SU-DHL-6 (cell line): ENCODE measurements at regions not wholly inside any gene's neighbourhood (a gene's known extent, or its start where the extent isn't known, plus 50 kb on each side); places are given as distances from the start of the nearest gene placed in this dataset.

Experiments
- H2AFZ ChIP-seq: fragments of 200-600 bp; sonication (generic); 2 replicates; pipeline ENCODE4 v1.6.1; 2014; ENCODE audit warnings: low read depth, mild to moderate bottlenecking, moderate library complexity, mixed read lengths, antibody characterized with exemption, low read length; ENCODE audit not compliant: severe bottlenecking
- H3F3A ChIP-seq: fragments of 200-600 bp; shearing (Covaris generic); 2 replicates; pipeline ENCODE4 v1.6.0; 2016; ENCODE audit warnings: antibody characterized with exemption, mild to moderate bottlenecking; ENCODE audit not compliant: insufficient read depth
- H3K27ac ChIP-seq: fragments of 200-600 bp; sonication (generic); 2 replicates; pipeline ENCODE4 v1.5.1; 2016; ENCODE audit warnings: low read depth, mild to moderate bottlenecking, low read length, moderate library complexity, mixed read lengths
- H3K27me3 ChIP-seq: fragments of 200-600 bp; sonication (generic), shearing (Covaris generic); 2 replicates; pipeline ENCODE4 v1.6.0; 2014; ENCODE audit warnings: mild to moderate bottlenecking, low read length
- H3K36me3 ChIP-seq: fragments of 200-600 bp; sonication (generic); 2 replicates; pipeline ENCODE4 v1.6.1; 2014; ENCODE audit warnings: mild to moderate bottlenecking, low read length, mixed read lengths
- H3K4me2 ChIP-seq: fragments of 300-600, 200-600 bp; shearing (Covaris generic), sonication (generic); 2 replicates; pipeline ENCODE4 v1.6.0; 2014; ENCODE audit warnings: low read length, low read depth, mild to moderate bottlenecking; ENCODE audit not compliant: poor library complexity, severe bottlenecking
- H3K4me3 ChIP-seq: fragments of 200-600 bp; sonication (generic); 2 replicates; pipeline ENCODE4 v1.5.1; 2014; ENCODE audit warnings: antibody characterized with exemption, low read length, mild to moderate bottlenecking, mixed read lengths; ENCODE audit not compliant: insufficient read depth, poor library complexity, severe bottlenecking
- H3K79me2 ChIP-seq: fragments of 200-600 bp; sonication (generic); 2 replicates; pipeline ENCODE4 v1.6.1; 2014; ENCODE audit warnings: mild to moderate bottlenecking, low read length, moderate library complexity; ENCODE audit not compliant: insufficient read depth
- H3K9ac ChIP-seq: fragments of 200-600 bp; sonication (generic); 2 replicates; pipeline ENCODE4 v1.7.0; 2014; ENCODE audit warnings: mild to moderate bottlenecking, low read length
- H3K9me2 ChIP-seq: fragments of 200-600 bp; sonication (generic); replicated peaks from 2 replicates; pipeline ENCODE4 v1.6.1; 2014; ENCODE audit warnings: low read length; ENCODE audit not compliant: insufficient read depth
- H3K9me3 ChIP-seq: fragments of 200-600 bp; sonication (generic); 2 replicates; pipeline ENCODE4 v1.6.1; 2014; ENCODE audit warnings: low read length, mixed read lengths; ENCODE audit not compliant: insufficient read depth
- H4K20me1 ChIP-seq: fragments of 200-600 bp; sonication (generic); 2 replicates; pipeline ENCODE4 v1.6.1; 2014; ENCODE audit warnings: low read depth, mild to moderate bottlenecking, antibody characterized with exemption, low read length, moderate library complexity, mixed read lengths
- CTCF ChIP-seq: fragments of 200-600 bp; sonication (generic); IDR thresholded peaks from one replicate; pipeline ENCODE4 v1.5.1; 2017; ENCODE audit warnings: antibody characterized with exemption, mild to moderate bottlenecking, low read length, moderate library complexity; ENCODE audit not compliant: insufficient read depth, poor library complexity, severe bottlenecking
- EZH2phosphoT487 ChIP-seq: fragments of 200-600 bp; sonication (generic), shearing (Covaris generic); conservative IDR thresholded peaks from 2 replicates; pipeline ENCODE4 v1.6.1; 2018; ENCODE audit warnings: mild to moderate bottlenecking, antibody characterized with exemption, low read length, moderate library complexity, mixed read lengths

GRCh38 chr4:55241461-55241860, 104.6 kb upstream of the SRD5A3 start:
- Histone ChIP-seq H3K9ac (no peak overlapping the region), H3K27ac (no peak overlapping the region), H3K9me2 (no peaks in the 10 kb centered on the region), H4K20me1 (no peaks in the 10 kb centered on the region), H3K4me2 (no peak overlapping the region), H3K9me3 (no peaks in the 10 kb centered on the region), H2AFZ (no peak overlapping the region), H3F3A (no peaks in the 10 kb centered on the region), H3K27me3 (no peaks in the 10 kb centered on the region), H3K36me3 (no peaks in the 10 kb centered on the region), H3K79me2 (no peaks in the 10 kb centered on the region), H3K4me3 (no peak overlapping the region)
- TF ChIP-seq EZH2phosphoT487 (no peak), CTCF (no peak)

GRCh38 chr4:55242506-55242905, 103.5 kb upstream of the SRD5A3 start:
- H3K79me2 ChIP-seq = no peaks in the 10 kb centered on the region
- no peak overlapping the region for H3K4me2 ChIP-seq
- TF ChIP-seq EZH2phosphoT487 = no peak
- no peak for TF ChIP-seq CTCF
- H3K9me3 ChIP-seq = no peaks in the 10 kb centered on the region
- H4K20me1 ChIP-seq = no peaks in the 10 kb centered on the region
- no peak overlapping the region for H3K9ac ChIP-seq
- no peak overlapping the region for H3K27ac ChIP-seq
- no peak overlapping the region for H2AFZ ChIP-seq
- H3F3A ChIP-seq = no peaks in the 10 kb centered on the region
- no peak overlapping the region for H3K4me3 ChIP-seq
- no peaks in the 10 kb centered on the region for H3K36me3 ChIP-seq
- H3K27me3 ChIP-seq = no peaks in the 10 kb centered on the region
- no peaks in the 10 kb centered on the region for H3K9me2 ChIP-seq

- no peak overlapping the region for H3K4me3 ChIP-seq
- no peaks in the 10 kb centered on the region for H3K27me3 ChIP-seq
- H3K27ac ChIP-seq = no peak overlapping the region
- no peaks in the 10 kb centered on the region for H3K36me3 ChIP-seq
- H3K9me2 ChIP-seq = no peaks in the 10 kb centered on the region
- H4K20me1 ChIP-seq = no peaks in the 10 kb centered on the region
- no peak overlapping the region for H2AFZ ChIP-seq
- no peaks in the 10 kb centered on the region for H3K79me2 ChIP-seq
- TF ChIP-seq EZH2phosphoT487 (no peak), CTCF (no peak)
- no peak overlapping the region for H3K4me2 ChIP-seq
- no peak overlapping the region for H3K9ac ChIP-seq
- no peaks in the 10 kb centered on the region for H3K9me3 ChIP-seq
- no peaks in the 10 kb centered on the region for H3F3A ChIP-seq
These were observed 98.5 kb upstream of the SRD5A3 start for GRCh38 chr4:55247521-55247920.

GRCh38 chr4:55248756-55249155, 97.3 kb upstream of the SRD5A3 start:
- no peaks in the 10 kb centered on the region for H3K27me3 ChIP-seq
- H3K36me3 ChIP-seq = no peaks in the 10 kb centered on the region
- no peak overlapping the region for H3K27ac ChIP-seq
- no peaks in the 10 kb centered on the region for H3K9me3 ChIP-seq
- no peaks in the 10 kb centered on the region for H3F3A ChIP-seq
- no peaks in the 10 kb centered on the region for H3K79me2 ChIP-seq
- TF ChIP-seq CTCF (no peak), EZH2phosphoT487 (no peak)
- H3K9me2 ChIP-seq = no peaks in the 10 kb centered on the region
- no peak overlapping the region for H3K4me2 ChIP-seq
- no peak overlapping the region for H2AFZ ChIP-seq
- no peaks in the 10 kb centered on the region for H4K20me1 ChIP-seq
- H3K4me3 ChIP-seq = no peak overlapping the region
- no peak overlapping the region for H3K9ac ChIP-seq
